Ishikawa (cell line): ENCODE measurements at regions not wholly inside any gene's neighbourhood (a gene's known extent, or its start where the extent isn't known, plus 50 kb on each side); places are given as distances from the start of the nearest gene placed in this dataset.

Experiments
- CEBPB ChIP-seq: IDR thresholded peaks from 2 replicates; pipeline ENCODE4 v1.6.1; 2012
- CREB1 ChIP-seq: IDR thresholded peaks from 2 replicates; pipeline ENCODE4 v1.6.1; 2012; ENCODE audit warnings: low read depth
- EGR1 ChIP-seq: IDR thresholded peaks from 2 replicates; pipeline ENCODE4 v1.6.1; 2012
- EP300 ChIP-seq: IDR thresholded peaks from 2 replicates; pipeline ENCODE4 v1.6.1; 2012; ENCODE audit warnings: borderline replicate concordance
- FOXM1 ChIP-seq: IDR thresholded peaks from 2 replicates; pipeline ENCODE4 v1.6.1; 2012; ENCODE audit warnings: low read depth, borderline replicate concordance
- MAX ChIP-seq: IDR thresholded peaks from 2 replicates; pipeline ENCODE4 v1.6.1; 2012
- NFIC ChIP-seq: IDR thresholded peaks from 2 replicates; pipeline ENCODE4 v1.6.1; 2012
- RAD21 ChIP-seq: IDR thresholded peaks from 2 replicates; pipeline ENCODE4 v1.6.1; 2012; ENCODE audit warnings: low read depth
- REST ChIP-seq: IDR thresholded peaks from 2 replicates; pipeline ENCODE4 v1.6.1; 2012; ENCODE audit warnings: low read depth, mild to moderate bottlenecking
- TAF1 ChIP-seq: IDR thresholded peaks from 2 replicates; pipeline ENCODE4 v1.6.1; 2012; ENCODE audit warnings: low read depth, mild to moderate bottlenecking
- TEAD4 ChIP-seq: IDR thresholded peaks from 2 replicates; pipeline ENCODE4 v1.6.1; 2012
- USF1 ChIP-seq: IDR thresholded peaks from 2 replicates; pipeline ENCODE4 v1.6.1; 2012
- YY1 ChIP-seq: IDR thresholded peaks from 2 replicates; pipeline ENCODE4 v1.6.1; 2012; ENCODE audit warnings: low read depth
- ZBTB7A ChIP-seq: IDR thresholded peaks from 2 replicates; pipeline ENCODE4 v1.6.1; 2012; ENCODE audit warnings: low read depth

GRCh38 chr2:2703172-2703571 is 372.1 kb upstream of the MYT1L start:
- TF ChIP-seq REST (no peak), FOXM1 (no peak), TAF1 (no peak), RAD21 (no peak), EGR1 (no peak), NFIC (no peak), MAX (no peak), YY1 (no peak), CREB1 (no peak), CEBPB (no peak), TEAD4 (no peak), EP300 (no peak), USF1 (no peak), ZBTB7A (no peak)
